ENCODE measurements at regions not wholly inside any gene's neighbourhood (a gene's known extent, or its start where the extent isn't known, plus 50 kb on each side); places are given as distances from the start of the nearest gene placed in this dataset.

GRCh38 chr4:124097447-124097846, 615.1 kb downstream of the ANKRD50 start:
- no peak overlapping the region for H3K4me3 ChIP-seq (replicated peaks in 1 of 2; ENCODE audit: low read depth in 2 of 2, low read length in 2 of 2)
- DNase-seq (ENCODE audit: low read depth in 2 of 2), result peak; percentile 39 to 73
- TF ChIP-seq, protein P1, sequence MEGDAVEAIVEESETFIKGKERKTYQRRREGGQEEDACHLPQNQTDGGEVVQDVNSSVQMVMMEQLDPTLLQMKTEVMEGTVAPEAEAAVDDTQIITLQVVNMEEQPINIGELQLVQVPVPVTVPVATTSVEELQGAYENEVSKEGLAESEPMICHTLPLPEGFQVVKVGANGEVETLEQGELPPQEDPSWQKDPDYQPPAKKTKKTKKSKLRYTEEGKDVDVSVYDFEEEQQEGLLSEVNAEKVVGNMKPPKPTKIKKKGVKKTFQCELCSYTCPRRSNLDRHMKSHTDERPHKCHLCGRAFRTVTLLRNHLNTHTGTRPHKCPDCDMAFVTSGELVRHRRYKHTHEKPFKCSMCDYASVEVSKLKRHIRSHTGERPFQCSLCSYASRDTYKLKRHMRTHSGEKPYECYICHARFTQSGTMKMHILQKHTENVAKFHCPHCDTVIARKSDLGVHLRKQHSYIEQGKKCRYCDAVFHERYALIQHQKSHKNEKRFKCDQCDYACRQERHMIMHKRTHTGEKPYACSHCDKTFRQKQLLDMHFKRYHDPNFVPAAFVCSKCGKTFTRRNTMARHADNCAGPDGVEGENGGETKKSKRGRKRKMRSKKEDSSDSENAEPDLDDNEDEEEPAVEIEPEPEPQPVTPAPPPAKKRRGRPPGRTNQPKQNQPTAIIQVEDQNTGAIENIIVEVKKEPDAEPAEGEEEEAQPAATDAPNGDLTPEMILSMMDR (IDR thresholded peaks at IDR 0.05; ENCODE audit: low read depth, low read length), result no peak

DNA sequence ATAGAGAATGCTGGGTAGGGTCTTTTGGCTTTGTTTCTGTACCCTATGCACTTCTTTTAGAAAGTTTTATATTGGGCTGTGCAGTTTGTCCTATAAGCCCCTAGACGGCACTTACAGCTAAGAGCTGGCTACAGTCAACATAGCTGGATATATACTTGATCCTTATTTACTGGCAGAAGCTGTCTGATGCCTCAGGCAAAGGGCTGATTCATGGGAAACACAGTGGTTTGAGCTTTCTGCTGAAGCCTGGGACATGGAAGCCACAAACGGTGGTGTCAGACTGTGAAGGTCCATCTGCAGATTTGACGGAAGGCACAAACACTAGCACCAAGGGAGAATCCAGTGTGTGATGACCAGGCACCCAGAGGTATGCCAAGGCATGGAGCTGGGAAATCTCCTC, 608.4 kb downstream of the ANKRD50 start:
- TF ChIP-seq, protein P1 (IDR thresholded peaks at IDR 0.05; ENCODE audit: low read depth, low read length), result no peak
- no peak overlapping the region for H3K4me3 ChIP-seq (replicated peaks in 1 of 2; ENCODE audit: low read depth in 2 of 2, low read length in 2 of 2)
- DNase-seq (ENCODE audit: low read depth in 2 of 2), result no peak

DNA sequence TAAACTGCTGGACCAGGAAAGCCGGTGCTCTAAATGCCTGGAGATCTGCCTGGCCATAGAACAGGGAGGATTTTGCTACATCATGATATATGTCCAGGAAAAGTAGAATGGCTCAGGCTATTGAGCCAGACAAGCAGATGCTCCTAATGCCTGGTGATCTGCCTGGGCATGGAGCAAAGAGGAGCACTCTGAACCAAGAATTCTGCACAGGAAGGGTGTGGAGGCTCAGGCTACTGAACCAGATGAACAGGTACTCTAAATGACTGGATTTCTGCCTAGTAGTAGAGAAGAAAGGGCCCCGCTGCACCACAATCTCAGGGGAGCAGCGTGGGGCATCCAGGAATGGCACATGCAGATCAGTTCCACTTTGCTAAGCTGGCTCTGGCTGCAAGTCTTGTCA, 607.9 kb downstream of the ANKRD50 start:
- no peak for DNase-seq (ENCODE audit: low read depth in 2 of 2)
- TF ChIP-seq, protein P1 (IDR thresholded peaks at IDR 0.05; ENCODE audit: low read depth, low read length), result no peak
- H3K4me3 ChIP-seq (replicated peaks in 1 of 2; ENCODE audit: low read depth in 2 of 2, low read length in 2 of 2), result no peak overlapping the region

DNA sequence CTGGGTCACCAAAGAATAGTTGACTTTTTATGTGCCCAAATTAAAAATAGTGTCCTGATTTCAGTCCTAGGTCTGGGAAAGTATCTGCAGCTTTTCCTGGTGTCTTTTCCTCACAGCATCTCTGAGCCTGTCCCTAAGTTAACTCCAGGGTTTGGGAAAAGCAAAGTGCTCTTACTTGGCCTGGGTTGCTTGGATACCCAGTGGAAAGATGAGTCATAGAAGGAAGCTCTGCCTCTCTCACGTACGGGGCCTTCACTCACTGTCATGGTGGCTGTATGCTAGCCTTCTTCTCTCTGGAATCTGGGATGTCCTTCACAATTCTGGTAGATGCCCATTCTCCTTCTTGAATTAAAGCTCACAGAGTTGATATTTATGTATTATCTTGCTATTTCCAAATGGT, 607.3 kb downstream of the ANKRD50 start:
- TF ChIP-seq, protein P1 (IDR thresholded peaks at IDR 0.05; ENCODE audit: low read depth, low read length), result no peak
- DNase-seq (ENCODE audit: low read depth in 2 of 2), result peak; percentile 20 to 59
- H3K4me3 ChIP-seq (replicated peaks in 1 of 2; ENCODE audit: low read depth in 2 of 2, low read length in 2 of 2), result no peak overlapping the region

DNA sequence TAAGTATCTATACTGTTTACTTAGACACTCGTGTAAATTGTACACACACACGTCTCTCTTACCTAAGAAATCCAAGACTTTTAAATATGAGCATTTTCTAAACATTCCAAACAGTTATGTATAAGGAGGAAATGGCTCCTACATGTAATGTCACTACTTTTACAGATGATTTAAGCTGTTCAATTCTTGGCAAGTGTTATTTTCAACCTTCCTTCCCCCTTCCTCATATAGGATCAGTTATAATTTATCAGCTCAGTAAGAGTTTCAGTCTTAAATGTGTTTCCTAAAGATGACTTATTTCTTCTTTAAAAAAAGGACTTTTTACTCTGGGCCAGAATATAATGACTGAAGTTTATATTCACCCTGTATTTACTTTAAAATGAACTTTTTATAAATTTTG, 601.1 kb downstream of the ANKRD50 start:
- TF ChIP-seq, protein P1 (IDR thresholded peaks at IDR 0.05; ENCODE audit: low read depth, low read length), result no peak
- no peak overlapping the region for H3K4me3 ChIP-seq (replicated peaks in 1 of 2; ENCODE audit: low read depth in 2 of 2, low read length in 2 of 2)
- peak in 1 of 2 donors; percentile 31 for DNase-seq (ENCODE audit: low read depth in 2 of 2)

DNA sequence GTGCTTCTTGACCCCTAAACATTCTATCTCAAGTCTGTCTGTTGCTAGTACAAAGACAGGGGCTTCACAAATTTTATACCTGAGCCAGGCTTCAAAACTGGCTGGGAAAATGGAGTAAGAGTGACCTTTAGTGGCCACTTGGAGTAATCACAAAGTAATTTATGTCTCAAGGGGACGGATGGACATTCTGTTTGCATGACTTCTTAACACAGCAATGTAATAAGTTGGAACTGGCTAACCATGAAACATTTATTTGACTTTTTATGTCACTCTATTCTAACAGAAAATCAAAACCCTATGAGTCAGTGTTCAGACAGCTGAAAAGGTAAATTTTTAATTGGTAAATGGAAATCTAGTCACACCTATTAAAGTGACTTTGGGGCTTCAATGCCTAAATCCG, 600.6 kb downstream of the ANKRD50 start:
- DNase-seq (ENCODE audit: low read depth in 2 of 2), result peak; percentile 95 to 97
- no peak overlapping the region for H3K4me3 ChIP-seq (replicated peaks in 1 of 2; ENCODE audit: low read depth in 2 of 2, low read length in 2 of 2)

DNA sequence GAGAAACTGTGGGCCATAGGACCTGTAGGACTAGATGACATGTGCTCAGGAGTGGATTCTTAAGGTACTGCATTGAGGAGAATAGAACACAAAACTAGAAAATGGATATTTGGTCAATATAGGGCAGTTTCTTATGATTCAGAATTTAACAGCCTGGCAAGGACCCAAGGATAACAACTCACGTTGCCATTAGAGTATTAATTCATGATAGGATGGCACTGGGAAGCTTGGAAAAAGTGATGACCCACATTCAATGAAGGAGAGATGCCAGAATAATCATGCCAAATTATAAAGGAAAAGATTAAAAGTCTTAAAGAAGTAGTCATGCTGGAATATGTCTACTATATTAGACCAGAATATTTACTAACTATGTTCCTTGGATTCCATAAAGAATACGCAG, 594.5 kb downstream of the ANKRD50 start:
- peak in 1 of 2 donors; percentile 34 for DNase-seq (ENCODE audit: low read depth in 2 of 2)
- TF ChIP-seq, protein P1 (IDR thresholded peaks at IDR 0.05; ENCODE audit: low read depth, low read length), result no peak

More for the DNA sequence above, 600.6 kb downstream of the ANKRD50 start:
- TF ChIP-seq, protein P1 (IDR thresholded peaks at IDR 0.05; ENCODE audit: low read depth, low read length), result peak; percentile 60

More for the DNA sequence above, 594.5 kb downstream of the ANKRD50 start:
- H3K4me3 ChIP-seq (replicated peaks in 1 of 2; ENCODE audit: low read depth in 2 of 2, low read length in 2 of 2), result no peak overlapping the region
